Heart left ventricle (tissue), 13 donors: ENCODE measurements at regions not wholly inside any gene's neighbourhood (a gene's known extent, or its start where the extent isn't known, plus 50 kb on each side); places are given as distances from the start of the nearest gene placed in this dataset.

ENCODE experiments used
- CTCF ChIP-seq, 12 donors: fragments of 200-600 bp; sonication (generic) in 4 of 12; IDR thresholded peaks; one replicate each; pipeline versions ENCODE4 v1.5.0 to v1.8.0; 2018 to 2022; ENCODE audit warnings: antibody characterized with exemption in 12 of 12, mild to moderate bottlenecking in 5 of 12
- POLR2A ChIP-seq, 2 donors: fragments of 450-650 bp; IDR thresholded peaks; one replicate each; pipeline ENCODE4 v1.6.1; 2017; ENCODE audit warnings: antibody characterized with exemption in 2 of 2, mild to moderate bottlenecking in 2 of 2, moderate library complexity in 2 of 2
- donor health status: ischemic (EF 13 %, LVEDD 7.1; RV severe dilation, severe dysfunction).
- donor health status: DM: no; HTN: yes; CAD: no.
- donor health status: DM: no; HTN: no; CAD: no.
- donor health status: ischemic (EF 25% LVEDD 6.9; RV normal size, moderate dysfunction).
- donor health status: ischemic (EF 25% LVEDD 5.7; RV mildly dilated, moderate dysfunction).
- donor health status: ischemic (EF 35%, LVEDD 5.7; RV mildly dilated, moderate dysfunction).
- donor health status: nonischemic (EF 11% LVEDD 7.7; RV severe dilation, severe dysfunction).
- donor health status: DM: yes; HTN: yes; CAD: no.
- donor health status: PGD.
- donor health status: ischemic (EF 29% LVEDD 5.4; RV normal size, mild dysfunction).
- donor health status: nonischemic (EF 23%, LVEDD 6.1; RV moderate dilation, normal function).

- TF ChIP-seq CTCF (IDR thresholded peaks at IDR 0.05) (no peak), POLR2A (IDR thresholded peaks at IDR 0.05) (no peak)
Measured at GRCh38 chr7:153097511-153098201, 338.1 kb downstream of the ACTR3B start.
